ENCODE measurements at regions not wholly inside any gene's neighbourhood (a gene's known extent, or its start where the extent isn't known, plus 50 kb on each side); places are given as distances from the start of the nearest gene placed in this dataset.

- DNase-seq (ENCODE audit: low read depth): no peak
These were observed 164.2 kb downstream of the MACROH2A1 start for GRCh38 chr5:135234666-135235401.

- DNase-seq (ENCODE audit: low read depth): no peak
These were observed 164.8 kb downstream of the MACROH2A1 start for GRCh38 chr5:135234242-135234641.

DNA sequence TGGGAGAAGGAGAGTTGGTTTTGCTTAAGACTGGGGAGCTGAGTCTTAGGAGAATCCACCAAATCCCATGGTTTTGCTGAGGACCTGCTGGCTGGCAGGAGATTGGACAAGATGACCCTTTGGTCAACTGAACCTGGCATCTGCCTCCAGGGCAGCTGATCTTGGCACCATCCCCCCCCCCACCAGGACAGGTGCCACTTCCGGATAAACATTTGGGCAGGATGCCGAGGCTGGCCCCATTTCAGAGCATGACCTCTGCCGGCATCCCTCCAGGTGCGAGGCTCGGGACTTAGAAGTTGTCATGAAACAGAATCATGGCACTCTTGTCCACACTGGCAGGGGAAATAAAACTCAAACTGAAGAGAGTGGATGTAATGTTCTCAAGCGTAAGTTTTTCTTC lies 165.6 kb downstream of the MACROH2A1 start:
- DNase-seq (ENCODE audit: low read depth): no peak

DNA sequence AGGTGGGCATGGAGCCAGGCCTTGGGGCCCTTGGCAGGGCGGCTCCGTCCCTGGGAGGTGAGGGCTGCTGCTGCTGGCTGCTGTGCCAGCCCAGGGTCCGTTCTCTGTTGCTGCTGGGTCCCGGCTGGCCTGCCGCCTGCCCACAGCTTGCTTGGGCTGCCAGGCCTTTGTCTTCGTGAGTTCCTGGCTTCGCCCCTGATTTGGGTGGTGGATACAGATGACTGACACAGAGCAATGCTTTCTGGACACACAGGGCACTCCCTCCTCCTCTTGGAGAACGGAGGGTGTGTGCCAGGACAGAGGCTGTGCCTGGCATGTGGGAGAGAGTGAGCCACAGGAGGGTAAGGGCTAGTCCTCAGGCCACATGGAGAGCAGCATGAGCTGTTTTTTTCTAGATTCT lies 166.1 kb downstream of the MACROH2A1 start:
- no peak for DNase-seq (ENCODE audit: low read depth)

GRCh38 chr5:135231289-135231688 lies 167.7 kb downstream of the MACROH2A1 start:
- no peak for DNase-seq (ENCODE audit: low read depth)

- peak; percentile 89 for DNase-seq (ENCODE audit: low read depth)
These were observed 168.6 kb downstream of the MACROH2A1 start for GRCh38 chr5:135230251-135230925.

DNA sequence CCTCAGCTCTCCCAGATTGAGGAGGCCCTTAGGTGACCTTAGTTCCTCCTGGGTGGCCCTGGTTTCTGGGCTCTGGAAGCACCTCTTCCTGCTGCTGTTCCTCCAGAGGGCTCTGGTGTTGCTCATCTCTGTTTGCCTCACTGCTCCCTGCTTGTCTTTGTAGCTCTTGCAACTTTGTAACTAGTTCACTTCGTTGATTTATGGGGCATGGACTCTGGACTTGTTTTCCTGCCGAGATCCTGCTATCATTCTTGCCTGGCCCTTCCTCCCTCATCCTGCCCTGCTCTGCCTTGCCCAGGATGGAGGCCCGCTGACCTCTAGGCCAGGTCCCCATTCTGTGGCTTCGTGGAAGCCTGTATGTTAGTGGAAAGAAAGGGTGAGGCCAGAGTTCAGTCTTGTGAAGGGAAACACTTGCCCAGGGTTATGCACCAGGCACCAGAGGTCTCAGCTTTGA lies 169.3 kb downstream of the MACROH2A1 start:
- DNase-seq (ENCODE audit: low read depth): no peak

DNA sequence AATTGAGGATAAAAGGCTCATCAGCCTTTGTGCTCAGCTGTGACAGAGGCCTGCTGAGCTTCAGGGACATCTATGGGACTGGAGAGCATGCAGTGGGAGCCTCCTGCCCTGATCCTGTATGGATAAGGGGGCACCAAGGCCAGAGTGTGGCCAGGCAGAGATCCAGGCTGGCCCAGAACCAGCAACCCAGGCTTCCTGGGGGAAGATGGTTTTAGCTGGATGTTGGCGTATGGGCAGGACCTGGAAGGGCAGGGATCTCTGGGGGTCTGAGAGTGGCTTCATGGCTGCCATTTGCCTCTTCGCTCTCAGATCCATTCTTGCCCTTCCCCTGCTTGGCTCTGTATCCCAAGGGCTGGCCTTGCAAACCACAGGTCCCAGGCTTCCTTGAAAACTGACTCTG lies 169.9 kb downstream of the MACROH2A1 start:
- no peak for DNase-seq (ENCODE audit: low read depth)

- DNase-seq (ENCODE audit: low read depth): no peak
These were observed 170.8 kb downstream of the MACROH2A1 start for GRCh38 chr5:135228222-135228621.

GRCh38 chr5:135227064-135228022 lies 171.7 kb downstream of the MACROH2A1 start:
- no peak for DNase-seq (ENCODE audit: low read depth)

DNA sequence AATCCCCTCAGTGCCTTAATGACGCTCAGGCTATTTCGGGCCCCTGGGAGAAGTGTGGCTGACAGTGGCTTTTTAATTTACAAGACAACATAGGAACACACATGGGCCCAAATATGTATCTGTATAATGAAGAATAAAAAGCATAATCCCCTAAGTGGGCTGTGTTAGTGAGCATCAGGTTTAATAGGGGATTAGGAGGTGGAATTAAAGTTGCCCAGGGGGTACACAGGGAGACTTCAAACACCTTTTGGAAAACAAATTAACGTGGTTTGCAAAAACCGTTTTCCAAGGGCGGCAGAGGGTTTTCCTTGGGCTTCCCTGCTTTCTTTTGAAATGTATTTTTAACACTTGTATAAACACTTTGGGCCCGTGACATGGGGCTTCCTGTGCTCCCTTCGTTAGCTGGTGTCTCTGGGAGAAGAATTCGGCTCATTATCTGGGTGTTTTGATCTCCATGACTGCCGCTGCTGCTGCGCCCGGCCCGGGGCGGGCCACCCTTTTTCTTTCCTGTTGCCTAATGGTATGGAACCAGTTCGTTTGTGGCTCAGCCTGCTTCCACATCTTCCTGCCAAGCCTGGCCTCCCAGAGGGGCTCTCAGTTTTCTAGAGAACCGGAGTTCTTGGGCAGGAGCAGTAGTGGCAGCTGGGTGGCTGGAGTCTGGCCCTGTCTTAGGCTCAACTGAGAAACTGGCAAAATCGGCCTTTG lies 173.0 kb downstream of the MACROH2A1 start:
- no peak for DNase-seq (ENCODE audit: low read depth)

DNA sequence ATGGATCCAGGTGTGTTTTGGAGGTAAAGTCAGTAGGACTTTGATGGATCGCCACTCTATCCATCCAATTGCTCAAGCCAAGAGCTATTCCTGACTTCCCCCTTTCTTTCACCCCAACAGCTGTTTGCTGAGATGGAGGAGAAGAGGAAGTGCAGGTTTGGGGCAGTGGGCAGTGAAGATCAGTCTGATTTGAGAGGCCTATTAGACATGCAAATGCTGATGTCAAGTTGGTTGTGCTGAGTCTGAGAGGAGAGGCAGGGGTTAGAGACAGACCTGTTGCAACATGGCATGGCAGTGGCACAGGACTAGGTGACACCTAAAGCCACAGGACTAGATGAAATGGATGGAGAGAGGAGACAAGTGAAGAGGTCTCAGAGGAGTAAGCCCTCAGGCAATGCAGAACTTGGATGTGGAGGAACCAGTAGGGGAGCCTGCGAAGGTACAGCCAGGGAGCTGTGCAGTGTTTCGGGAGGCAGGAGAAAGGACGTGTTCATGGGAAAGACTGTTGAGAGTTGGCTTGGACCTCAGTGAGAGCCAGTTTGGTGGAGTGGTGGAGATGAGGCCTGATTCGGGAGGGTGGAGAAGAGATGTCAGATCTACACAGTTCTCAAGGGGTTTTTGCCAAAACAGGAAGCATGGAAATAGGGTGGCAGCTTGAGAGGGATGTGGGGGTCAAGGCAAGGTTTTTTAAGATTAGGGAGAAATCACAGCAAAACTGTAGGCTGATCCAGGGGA lies 175.0 kb downstream of the MACROH2A1 start:
- no peak for DNase-seq (ENCODE audit: low read depth)

GRCh38 chr5:135223404-135223803 lies 175.6 kb downstream of the MACROH2A1 start:
- DNase-seq (ENCODE audit: low read depth): no peak

- DNase-seq (ENCODE audit: low read depth): no peak
These were observed 176.3 kb downstream of the MACROH2A1 start for GRCh38 chr5:135222771-135223170.

- DNase-seq (ENCODE audit: low read depth): no peak
These were observed 176.8 kb downstream of the MACROH2A1 start for GRCh38 chr5:135222171-135222681.

DNA sequence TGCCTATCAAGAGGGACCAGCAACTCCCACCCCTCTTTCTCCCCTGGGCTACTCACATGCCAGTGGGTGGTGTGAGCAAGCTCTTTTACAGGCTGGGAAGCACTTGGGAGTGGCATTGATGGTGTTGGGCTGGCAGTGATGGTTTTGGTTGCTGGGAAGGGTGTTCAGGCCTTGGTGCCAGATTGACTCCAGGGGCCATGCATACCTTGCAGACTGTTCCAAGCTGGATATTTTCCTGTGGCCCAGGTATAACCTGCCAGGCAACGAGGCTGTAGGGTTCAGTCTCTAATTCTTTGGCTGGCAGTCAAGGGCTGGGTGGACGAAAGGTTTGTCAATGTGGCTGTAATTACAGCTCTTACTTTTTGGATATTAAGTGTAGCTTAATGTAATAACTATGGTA lies 177.3 kb downstream of the MACROH2A1 start:
- no peak for DNase-seq (ENCODE audit: low read depth)

DNA sequence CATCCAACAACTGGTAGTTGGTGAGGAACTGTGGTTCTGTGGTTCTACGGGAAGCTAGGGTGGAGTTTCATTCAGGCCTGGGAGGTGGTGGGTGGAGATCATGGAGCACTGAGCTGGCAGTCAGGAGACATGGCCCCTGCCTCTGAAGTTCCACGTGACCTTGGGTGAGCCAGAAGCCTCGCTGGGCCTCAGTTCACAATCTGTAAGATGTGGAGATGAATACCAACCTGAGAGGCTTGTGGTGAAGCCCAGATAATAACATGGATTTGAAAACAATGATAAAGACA lies 177.9 kb downstream of the MACROH2A1 start:
- DNase-seq (ENCODE audit: low read depth): no peak

DNA sequence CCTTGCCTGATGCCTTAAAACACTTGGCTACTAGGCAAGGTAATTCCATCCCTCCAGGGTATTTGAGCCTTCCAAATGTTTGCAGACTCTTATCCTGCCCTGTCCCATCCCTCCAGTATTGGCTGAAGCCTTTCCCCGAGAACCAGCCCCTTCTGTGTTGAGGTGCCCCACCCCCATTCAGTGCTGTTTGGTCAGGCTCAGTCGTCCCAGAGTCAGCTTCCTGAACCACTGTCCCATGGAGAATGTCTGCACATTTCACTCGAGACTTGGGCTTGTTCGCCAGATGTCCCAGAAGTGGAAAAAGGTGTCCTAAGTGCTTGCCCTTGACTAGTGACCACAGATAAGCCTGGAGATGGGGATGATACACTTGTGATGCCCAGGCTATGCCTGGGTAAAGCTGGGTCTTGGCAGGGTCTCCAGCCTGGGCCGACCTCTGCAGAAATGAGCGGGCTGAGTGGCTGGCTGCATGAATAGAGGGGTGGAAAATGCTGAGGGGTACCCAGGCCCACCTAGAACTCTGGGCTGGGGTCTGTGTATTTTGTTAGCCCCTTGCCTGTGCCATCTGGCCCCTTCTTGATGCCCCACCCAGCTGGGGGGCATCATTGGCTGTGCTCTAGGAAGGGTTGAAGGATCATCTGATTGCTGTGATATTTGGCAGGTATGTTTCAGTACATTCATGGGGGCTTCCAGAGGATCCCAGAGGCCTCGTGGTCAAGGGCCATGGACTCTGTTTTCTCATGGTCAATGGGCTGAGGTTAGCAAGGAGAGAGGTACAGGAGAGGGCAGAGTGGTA lies 178.4 kb downstream of the MACROH2A1 start:
- DNase-seq (ENCODE audit: low read depth): no peak

DNA sequence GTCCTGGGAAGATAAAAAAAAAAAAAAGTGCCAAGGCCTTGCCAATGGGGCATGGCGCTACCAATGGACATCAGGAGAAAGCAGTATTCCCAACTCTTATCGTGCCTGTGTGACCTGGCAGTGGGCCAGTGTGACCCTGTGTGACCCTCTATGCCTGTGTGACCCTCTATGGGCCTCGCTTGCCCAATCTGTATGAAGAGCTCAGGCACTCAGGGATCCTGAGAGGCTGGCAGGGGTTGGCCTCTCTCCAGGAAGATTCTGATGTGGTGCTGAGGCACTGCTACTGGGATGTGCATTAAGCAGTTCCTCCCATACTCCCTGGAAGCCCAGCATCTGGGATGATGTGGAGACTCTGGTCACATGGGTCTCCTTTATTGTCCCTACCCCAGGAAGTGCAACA lies 179.2 kb downstream of the MACROH2A1 start:
- no peak for DNase-seq (ENCODE audit: low read depth)
